ENCODE measurements at regions not wholly inside any gene's neighbourhood (a gene's known extent, or its start where the extent isn't known, plus 50 kb on each side); places are given as distances from the start of the nearest gene placed in this dataset.

DNA sequence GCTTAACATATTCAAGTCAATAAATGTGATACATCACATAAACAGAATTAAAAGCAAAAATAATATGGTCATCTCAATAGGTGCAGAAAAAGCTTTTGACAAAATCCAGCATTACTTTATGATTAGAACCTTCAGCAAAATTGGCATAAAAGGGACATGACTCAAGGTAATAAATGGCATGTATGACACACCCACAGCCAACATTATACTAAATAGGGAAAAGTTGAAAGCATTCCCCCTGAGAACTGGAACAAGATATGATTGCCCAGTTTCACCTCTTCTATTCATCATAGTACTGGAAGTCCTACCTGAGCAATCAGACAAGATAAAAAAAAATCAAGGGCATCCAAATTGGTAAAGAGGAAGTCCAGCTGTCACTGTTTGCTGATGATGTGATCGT, 594.7 kb downstream of the DIPK2A start:
- TF ChIP-seq, protein P1, sequence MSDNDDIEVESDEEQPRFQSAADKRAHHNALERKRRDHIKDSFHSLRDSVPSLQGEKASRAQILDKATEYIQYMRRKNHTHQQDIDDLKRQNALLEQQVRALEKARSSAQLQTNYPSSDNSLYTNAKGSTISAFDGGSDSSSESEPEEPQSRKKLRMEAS (IDR thresholded peaks at IDR 0.05): no peak
- TF ChIP-seq RAD21 (IDR thresholded peaks at IDR 0.05): no peak
- no peak for TF ChIP-seq NR2F2 (IDR thresholded peaks at IDR 0.05)
- TF ChIP-seq TAF1 (conservative IDR thresholded peaks at IDR 0.05): no peak
- TF ChIP-seq, protein P2, sequence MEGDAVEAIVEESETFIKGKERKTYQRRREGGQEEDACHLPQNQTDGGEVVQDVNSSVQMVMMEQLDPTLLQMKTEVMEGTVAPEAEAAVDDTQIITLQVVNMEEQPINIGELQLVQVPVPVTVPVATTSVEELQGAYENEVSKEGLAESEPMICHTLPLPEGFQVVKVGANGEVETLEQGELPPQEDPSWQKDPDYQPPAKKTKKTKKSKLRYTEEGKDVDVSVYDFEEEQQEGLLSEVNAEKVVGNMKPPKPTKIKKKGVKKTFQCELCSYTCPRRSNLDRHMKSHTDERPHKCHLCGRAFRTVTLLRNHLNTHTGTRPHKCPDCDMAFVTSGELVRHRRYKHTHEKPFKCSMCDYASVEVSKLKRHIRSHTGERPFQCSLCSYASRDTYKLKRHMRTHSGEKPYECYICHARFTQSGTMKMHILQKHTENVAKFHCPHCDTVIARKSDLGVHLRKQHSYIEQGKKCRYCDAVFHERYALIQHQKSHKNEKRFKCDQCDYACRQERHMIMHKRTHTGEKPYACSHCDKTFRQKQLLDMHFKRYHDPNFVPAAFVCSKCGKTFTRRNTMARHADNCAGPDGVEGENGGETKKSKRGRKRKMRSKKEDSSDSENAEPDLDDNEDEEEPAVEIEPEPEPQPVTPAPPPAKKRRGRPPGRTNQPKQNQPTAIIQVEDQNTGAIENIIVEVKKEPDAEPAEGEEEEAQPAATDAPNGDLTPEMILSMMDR (IDR thresholded peaks at IDR 0.05; ENCODE audit: low read depth, low read length, missing input control): no peak
- TF ChIP-seq, protein P3, sequence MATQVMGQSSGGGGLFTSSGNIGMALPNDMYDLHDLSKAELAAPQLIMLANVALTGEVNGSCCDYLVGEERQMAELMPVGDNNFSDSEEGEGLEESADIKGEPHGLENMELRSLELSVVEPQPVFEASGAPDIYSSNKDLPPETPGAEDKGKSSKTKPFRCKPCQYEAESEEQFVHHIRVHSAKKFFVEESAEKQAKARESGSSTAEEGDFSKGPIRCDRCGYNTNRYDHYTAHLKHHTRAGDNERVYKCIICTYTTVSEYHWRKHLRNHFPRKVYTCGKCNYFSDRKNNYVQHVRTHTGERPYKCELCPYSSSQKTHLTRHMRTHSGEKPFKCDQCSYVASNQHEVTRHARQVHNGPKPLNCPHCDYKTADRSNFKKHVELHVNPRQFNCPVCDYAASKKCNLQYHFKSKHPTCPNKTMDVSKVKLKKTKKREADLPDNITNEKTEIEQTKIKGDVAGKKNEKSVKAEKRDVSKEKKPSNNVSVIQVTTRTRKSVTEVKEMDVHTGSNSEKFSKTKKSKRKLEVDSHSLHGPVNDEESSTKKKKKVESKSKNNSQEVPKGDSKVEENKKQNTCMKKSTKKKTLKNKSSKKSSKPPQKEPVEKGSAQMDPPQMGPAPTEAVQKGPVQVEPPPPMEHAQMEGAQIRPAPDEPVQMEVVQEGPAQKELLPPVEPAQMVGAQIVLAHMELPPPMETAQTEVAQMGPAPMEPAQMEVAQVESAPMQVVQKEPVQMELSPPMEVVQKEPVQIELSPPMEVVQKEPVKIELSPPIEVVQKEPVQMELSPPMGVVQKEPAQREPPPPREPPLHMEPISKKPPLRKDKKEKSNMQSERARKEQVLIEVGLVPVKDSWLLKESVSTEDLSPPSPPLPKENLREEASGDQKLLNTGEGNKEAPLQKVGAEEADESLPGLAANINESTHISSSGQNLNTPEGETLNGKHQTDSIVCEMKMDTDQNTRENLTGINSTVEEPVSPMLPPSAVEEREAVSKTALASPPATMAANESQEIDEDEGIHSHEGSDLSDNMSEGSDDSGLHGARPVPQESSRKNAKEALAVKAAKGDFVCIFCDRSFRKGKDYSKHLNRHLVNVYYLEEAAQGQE (IDR thresholded peaks at IDR 0.05): no peak
